Upper lobe of left lung (tissue), 6 donors: ENCODE measurements at regions not wholly inside any gene's neighbourhood (a gene's known extent, or its start where the extent isn't known, plus 50 kb on each side); places are given as distances from the start of the nearest gene placed in this dataset.

Source experiments
- ATAC-seq, 2 donors: fragments of 200-7000 bp; cut with Tn5 transposase; one replicate each; pipeline ENCODE4 v1.9.1; 2022; ENCODE audit warnings: mild to moderate bottlenecking in 2 of 2, moderate library complexity in 2 of 2; ENCODE audit not compliant: low FRiP score in 2 of 2
- DNase-seq, 2 donors: peaks; one replicate each; pipeline ENCODE4 v3.0.0-alpha.2; 2019 to 2020
- H3K27ac ChIP-seq, 4 donors: fragments of 200-600 bp; sonication (generic); one replicate each; pipeline ENCODE4 v1.5.1; 2016 to 2019
- H3K27me3 ChIP-seq, 4 donors: fragments of 200-600 bp; sonication (generic); one replicate each; pipeline ENCODE4 v1.5.1; 2017 to 2019
- H3K36me3 ChIP-seq, 4 donors: fragments of 200-600 bp; sonication (generic); one replicate each; pipeline ENCODE4 v1.5.1; 2016 to 2019
- H3K4me1 ChIP-seq, 4 donors: fragments of 200-600 bp; sonication (generic); one replicate each; pipeline ENCODE4 v1.5.1; 2018 to 2019
- H3K4me3 ChIP-seq, 4 donors: fragments of 200-600 bp; sonication (generic); one replicate each; pipeline ENCODE4 v1.5.1; 2017 to 2019; ENCODE audit warnings: mild to moderate bottlenecking in 2 of 4, moderate library complexity in 1 of 4
- H3K9me3 ChIP-seq, 4 donors: fragments of 200-600 bp; sonication (generic); one replicate each; pipeline ENCODE4 v1.5.1; 2018 to 2019
- CTCF ChIP-seq, 6 experiments: fragments of 450-650 bp in 4 of 6; fragments of 200-600 bp in 2 of 6; sonication (generic) in 2 of 6; IDR thresholded peaks; one replicate each; pipeline ENCODE4 v1.5.1; 2016 to 2019; ENCODE audit warnings: antibody characterized with exemption in 6 of 6
- EP300 ChIP-seq, 4 donors: sonication (generic); formaldehyde crosslinking; IDR thresholded peaks; one replicate each; pipeline ENCODE4 v1.5.1; 2017; ENCODE audit warnings: antibody characterized with exemption in 4 of 4, control low read depth in 2 of 4
- POLR2A ChIP-seq, 4 donors: fragments of 450-650 bp; IDR thresholded peaks; one replicate each; pipeline ENCODE4 v1.5.1; 2016 to 2017; ENCODE audit warnings: antibody characterized with exemption in 4 of 4, mild to moderate bottlenecking in 2 of 4
- POLR2AphosphoS5 ChIP-seq, 2 donors: sonication (generic); formaldehyde crosslinking; IDR thresholded peaks; one replicate each; pipeline ENCODE4 v1.5.1; 2017; ENCODE audit warnings: antibody characterized with exemption in 2 of 2
- WGBS, 2 donors: methylation state at CpG; one replicate each; pipeline ENCODE4 v1.1.5; 2017 to 2018; 5-methylcytosine and 5-hydroxymethylcytosine counted together
- donor health status: DM: no; HTN: no; CAD: no; lungs with moderate emphysema.
- donor health status: DM: no; HTN: yes; CAD: no; lungs with severe emphysema.

GRCh38 chr3:177347611-177348010 lies 150.3 kb upstream of the TBL1XR1 start:
- no peaks in the 10 kb centered on the region for H3K9me3 ChIP-seq
- no peaks in the 10 kb centered on the region for H3K27me3 ChIP-seq
- peaks cover 21 to 23% (median 22%) of the 10 kb centered on the region in 4 donors for H3K4me1 ChIP-seq
- ATAC-seq (no peak), DNase-seq (no peak)
- H3K4me3 ChIP-seq = no peak overlapping the region
- H3K36me3 ChIP-seq = no peaks in the 10 kb centered on the region
- TF ChIP-seq CTCF (IDR thresholded peaks at IDR 0.05) (no peak), EP300 (IDR thresholded peaks at IDR 0.05) (no peak)
- 85 to 86% methylated on average over 1 of the region's 1 CpG for WGBS, 2 donors
- H3K27ac ChIP-seq = no peak overlapping the region

GRCh38 chr3:177348974-177349373 lies 151.7 kb upstream of the TBL1XR1 start:
- no peaks in the 10 kb centered on the region for H3K27me3 ChIP-seq
- H3K4me1 ChIP-seq = peaks cover 21 to 26% (median 22%) of the 10 kb centered on the region in 4 donors
- TF ChIP-seq POLR2AphosphoS5 (IDR thresholded peaks at IDR 0.05) = no peak
- no peak for TF ChIP-seq POLR2A (IDR thresholded peaks at IDR 0.05)
- no peak for TF ChIP-seq CTCF (IDR thresholded peaks at IDR 0.05)
- TF ChIP-seq EP300 (IDR thresholded peaks at IDR 0.05) = no peak
- no peak overlapping the region for H3K4me3 ChIP-seq
- DNase-seq (no peak), ATAC-seq (no peak)
- 80 to 82% methylated on average over 2 of the region's 2 CpGs for WGBS, 2 donors
- H3K9me3 ChIP-seq = no peaks in the 10 kb centered on the region
- H3K36me3 ChIP-seq = no peaks in the 10 kb centered on the region
- H3K27ac ChIP-seq = no peak overlapping the region

- Histone ChIP-seq H3K4me1 (peaks cover 20 to 25% (median 22%) of the 10 kb centered on the region in 4 donors), H3K9me3 (no peaks in the 10 kb centered on the region), H3K27me3 (no peaks in the 10 kb centered on the region), H3K4me3 (no peak overlapping the region), H3K27ac (no peak overlapping the region), H3K36me3 (no peaks in the 10 kb centered on the region)
- 86 to 88% methylated on average over 2 of the region's 2 CpGs for WGBS, 2 donors
- TF ChIP-seq EP300 (IDR thresholded peaks at IDR 0.05) (no peak), CTCF (IDR thresholded peaks at IDR 0.05) (no peak), POLR2AphosphoS5 (IDR thresholded peaks at IDR 0.05) (no peak), POLR2A (IDR thresholded peaks at IDR 0.05) (no peak)
- DNase-seq (no peak), ATAC-seq (no peak)
These were observed 152.1 kb upstream of the TBL1XR1 start for GRCh38 chr3:177349384-177349783.

GRCh38 chr3:177350121-177350520 lies 152.8 kb upstream of the TBL1XR1 start:
- H3K4me3 ChIP-seq = no peak overlapping the region
- DNase-seq (no peak), ATAC-seq (no peak)
- H3K9me3 ChIP-seq = no peaks in the 10 kb centered on the region
- H3K36me3 ChIP-seq = no peaks in the 10 kb centered on the region
- TF ChIP-seq CTCF (IDR thresholded peaks at IDR 0.05) (no peak), EP300 (IDR thresholded peaks at IDR 0.05) (no peak), POLR2AphosphoS5 (IDR thresholded peaks at IDR 0.05) (no peak), POLR2A (IDR thresholded peaks at IDR 0.05) (no peak)
- WGBS, 2 donors = 53 to 60% methylated on average over 2 of the region's 2 CpGs
- H3K27ac ChIP-seq = no peak overlapping the region
- H3K27me3 ChIP-seq = no peaks in the 10 kb centered on the region
- H3K4me1 ChIP-seq = peaks cover 13 to 18% (median 15%) of the 10 kb centered on the region in 4 donors

- Histone ChIP-seq H3K36me3 (no peaks in the 10 kb centered on the region), H3K4me3 (no peak overlapping the region), H3K9me3 (no peaks in the 10 kb centered on the region), H3K27me3 (no peaks in the 10 kb centered on the region), H3K27ac (peak overlapping the region in 1 of 4 donors; percentile 8), H3K4me1 (peaks cover 2 to 7% (median 5%) of the 10 kb centered on the region in 4 donors)
- ATAC-seq (no peak), DNase-seq (no peak)
- TF ChIP-seq POLR2AphosphoS5 (IDR thresholded peaks at IDR 0.05) (no peak), POLR2A (IDR thresholded peaks at IDR 0.05) (no peak)
- 96% methylated on average over 1 of the region's 1 CpG for WGBS, 2 donors
These were observed 153.9 kb upstream of the TBL1XR1 start for GRCh38 chr3:177351206-177351605.
